ENCODE measurements at regions not wholly inside any gene's neighbourhood (a gene's known extent, or its start where the extent isn't known, plus 50 kb on each side); places are given as distances from the start of the nearest gene placed in this dataset.
"Not testable (repeated sequence)": the region's sequence is repeated elsewhere in the genome, so short reads cannot be mapped to it uniquely, and the experiment has no call there.

DNA sequence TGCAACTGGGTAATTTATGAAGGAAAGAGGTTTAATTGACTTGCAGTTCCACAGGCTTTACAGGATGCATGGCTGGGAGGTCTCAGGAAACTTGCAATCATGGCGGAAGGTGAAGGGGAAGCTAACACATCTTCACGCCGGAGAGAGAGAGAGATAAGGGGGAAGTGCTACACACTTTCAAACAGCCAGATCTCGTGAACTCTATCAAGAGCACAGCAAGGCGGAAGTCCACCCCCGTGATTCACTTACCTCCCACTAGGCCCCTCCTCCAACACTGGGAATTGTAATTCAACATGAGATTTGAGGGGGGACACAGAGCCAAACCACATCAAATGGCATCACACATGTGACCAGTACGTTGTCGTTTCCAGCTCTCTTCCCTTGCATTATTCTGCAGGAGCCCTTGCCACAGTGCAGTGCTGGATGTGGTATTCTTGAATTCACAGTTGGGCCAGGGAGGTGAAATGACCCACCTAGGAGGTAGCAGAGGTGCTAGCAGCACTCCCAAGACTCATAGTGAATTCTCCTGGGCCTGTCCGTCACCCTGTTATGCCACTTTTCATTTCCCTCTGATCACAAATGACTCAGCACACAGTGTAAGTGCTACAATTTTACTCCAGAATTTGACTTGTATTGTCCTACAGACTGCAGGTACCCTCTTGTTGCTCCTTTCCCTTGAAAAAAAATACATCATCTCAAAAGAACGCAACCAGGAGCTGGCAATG lies 179.2 kb upstream of the PLGLB2 start:
- not testable (repeated sequence) for H3K36me3 ChIP-seq (ENCODE audit: control insufficient read depth in 1 of 2, insufficient read depth in 2 of 2, low read length in 2 of 2); H3K9me3 ChIP-seq (ENCODE audit: control insufficient read depth in 1 of 2, low read length in 2 of 2); H3K27ac ChIP-seq (ENCODE audit: low read length)

DNA sequence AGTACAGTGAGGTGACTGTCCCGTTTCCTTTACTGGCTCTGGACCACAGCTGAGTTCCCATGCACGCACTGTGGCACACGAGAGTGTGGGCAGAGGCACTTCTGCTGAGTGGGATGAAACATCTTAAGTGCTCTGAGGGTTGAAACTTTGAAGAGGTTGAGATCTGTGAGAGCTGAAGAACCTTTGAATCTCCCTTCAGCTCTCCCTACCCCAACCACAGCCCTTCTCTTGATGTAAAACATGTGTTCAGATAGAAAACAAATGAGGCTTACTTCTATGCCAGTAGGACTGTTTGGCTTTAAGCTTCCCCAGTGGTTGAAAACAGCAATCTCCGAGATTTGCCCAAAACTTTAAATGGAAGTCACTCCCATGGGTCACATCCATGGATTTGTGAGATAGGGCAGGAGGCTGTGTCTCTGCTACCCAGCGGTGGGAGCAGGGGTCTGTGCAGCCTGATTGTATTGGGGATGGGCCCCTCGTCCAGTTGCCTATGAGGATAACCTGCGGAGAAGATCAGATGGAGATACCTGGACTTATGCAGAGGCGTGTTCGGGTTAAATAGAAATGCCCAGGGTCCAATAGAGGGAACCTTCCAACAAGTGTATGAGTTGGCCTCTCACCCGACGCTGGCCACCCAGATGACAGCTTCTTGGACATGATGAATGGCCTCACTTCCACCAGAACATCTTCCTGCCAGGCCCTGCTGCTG lies 178.0 kb upstream of the PLGLB2 start:
- not testable (repeated sequence) for H3K27me3 ChIP-seq (ENCODE audit: low read depth, low read length); H3K9me3 ChIP-seq (ENCODE audit: control insufficient read depth in 1 of 2, low read length in 2 of 2); H3K36me3 ChIP-seq (ENCODE audit: control insufficient read depth in 1 of 2, insufficient read depth in 2 of 2, low read length in 2 of 2); H3K4me3 ChIP-seq (ENCODE audit: low read depth in 1 of 2, low read length in 2 of 2); H3K27ac ChIP-seq (ENCODE audit: low read length); H3K4me1 ChIP-seq (ENCODE audit: control insufficient read depth in 1 of 2, insufficient read depth in 2 of 2, low read length in 2 of 2)

More for the DNA sequence above, 179.2 kb upstream of the PLGLB2 start:
- H3K4me1 ChIP-seq (ENCODE audit: control insufficient read depth in 1 of 2, insufficient read depth in 2 of 2, low read length in 2 of 2); H3K4me3 ChIP-seq (ENCODE audit: low read depth in 1 of 2, low read length in 2 of 2); H3K27me3 ChIP-seq (ENCODE audit: low read depth, low read length): not testable (repeated sequence)

DNA sequence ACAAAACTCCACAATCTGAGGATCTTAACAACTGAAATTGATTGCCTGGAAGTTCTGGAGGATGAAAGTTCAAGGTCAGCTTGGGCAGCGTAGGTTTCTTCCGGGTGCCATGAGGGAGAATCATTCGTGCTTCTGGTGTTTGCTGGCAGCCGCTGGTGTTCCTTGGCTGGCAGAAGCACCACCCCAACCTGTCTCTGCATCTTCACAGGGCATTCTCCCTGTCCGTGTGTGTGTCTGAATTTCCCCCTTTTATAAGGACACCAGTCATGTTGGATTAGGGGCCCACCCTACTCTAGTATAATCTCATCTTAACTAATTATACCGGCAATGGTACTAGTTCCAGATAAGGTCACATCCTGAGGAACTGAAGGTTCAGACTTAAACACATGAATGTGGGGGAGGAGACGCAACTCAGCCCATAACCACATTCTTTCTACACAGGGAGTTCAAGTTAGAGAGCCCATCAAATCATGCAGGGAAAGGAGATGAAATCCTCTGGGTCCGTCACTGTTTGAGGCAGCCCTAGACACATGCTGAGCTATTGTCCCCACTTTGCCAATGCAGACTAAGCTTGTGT lies 175.9 kb upstream of the PLGLB2 start:
- not testable (repeated sequence) for H3K4me3 ChIP-seq (ENCODE audit: low read depth in 1 of 2, low read length in 2 of 2); H3K27ac ChIP-seq (ENCODE audit: low read length); H3K9me3 ChIP-seq (ENCODE audit: control insufficient read depth in 1 of 2, low read length in 2 of 2); H3K4me1 ChIP-seq (ENCODE audit: control insufficient read depth in 1 of 2, insufficient read depth in 2 of 2, low read length in 2 of 2); H3K27me3 ChIP-seq (ENCODE audit: low read depth, low read length); H3K36me3 ChIP-seq (ENCODE audit: control insufficient read depth in 1 of 2, insufficient read depth in 2 of 2, low read length in 2 of 2)

DNA sequence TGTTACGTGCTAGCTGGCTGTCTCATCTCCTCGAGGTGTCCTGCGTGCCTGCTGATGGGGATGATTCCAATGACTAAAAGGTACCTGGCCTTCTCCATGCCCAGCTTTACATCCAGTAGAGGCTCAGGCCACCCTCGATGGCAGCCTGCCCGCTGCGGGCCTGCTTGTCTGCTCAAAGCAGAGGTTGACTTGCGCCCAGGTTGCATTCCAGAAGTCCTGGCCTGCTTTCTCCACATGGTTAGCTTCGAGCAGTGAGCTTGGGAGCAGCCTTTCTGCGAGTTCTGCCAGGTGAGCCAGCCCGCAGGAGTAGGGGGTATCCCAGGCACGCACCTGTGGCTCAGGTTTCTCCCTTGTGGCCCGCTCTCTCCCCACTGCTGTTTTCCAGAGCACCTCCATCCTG lies 175.0 kb upstream of the PLGLB2 start:
- not testable (repeated sequence) for H3K27me3 ChIP-seq (ENCODE audit: low read depth, low read length); H3K9me3 ChIP-seq (ENCODE audit: control insufficient read depth in 1 of 2, low read length in 2 of 2); H3K27ac ChIP-seq (ENCODE audit: low read length); H3K36me3 ChIP-seq (ENCODE audit: control insufficient read depth in 1 of 2, insufficient read depth in 2 of 2, low read length in 2 of 2); H3K4me1 ChIP-seq (ENCODE audit: control insufficient read depth in 1 of 2, insufficient read depth in 2 of 2, low read length in 2 of 2); H3K4me3 ChIP-seq (ENCODE audit: low read depth in 1 of 2, low read length in 2 of 2)

DNA sequence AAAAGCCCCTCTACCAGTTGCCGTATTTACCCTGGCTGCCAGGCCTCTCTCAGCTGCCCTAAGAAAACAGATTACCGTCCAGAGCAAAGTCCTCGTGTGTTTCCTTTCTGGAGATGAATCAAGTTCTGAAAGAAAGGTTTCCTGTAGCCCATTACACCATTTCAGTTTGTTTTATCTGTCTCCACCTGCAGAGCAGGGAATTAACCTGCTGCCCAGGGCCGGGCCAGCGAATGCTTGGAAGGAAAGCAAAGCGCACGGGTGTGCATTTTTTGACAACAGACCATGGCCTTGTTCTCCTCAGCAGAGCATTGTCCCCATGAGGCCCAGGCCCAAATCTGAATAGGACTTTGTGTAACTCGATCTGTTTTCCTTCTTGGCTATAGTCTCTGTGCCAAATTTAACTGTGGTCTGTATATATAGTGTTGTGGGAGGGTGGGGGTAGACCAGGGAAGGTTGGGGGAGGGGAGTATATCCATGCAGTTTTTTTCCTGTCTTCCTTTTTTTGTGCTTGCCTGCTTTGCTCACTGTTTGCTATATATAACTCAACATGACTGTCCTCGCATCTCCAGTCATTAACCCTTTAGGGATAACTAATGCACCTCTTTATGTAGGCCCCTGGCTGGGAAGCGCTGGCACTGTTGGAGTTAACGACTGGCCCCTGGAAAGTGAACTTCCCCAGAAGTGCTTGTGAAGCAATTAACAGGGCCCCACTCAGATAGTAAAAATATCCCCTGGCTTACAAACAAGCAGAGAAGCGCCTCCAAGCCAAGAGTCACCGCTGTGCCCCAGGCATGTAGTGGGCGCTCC lies 174.3 kb upstream of the PLGLB2 start:
- H3K36me3 ChIP-seq (ENCODE audit: control insufficient read depth in 1 of 2, insufficient read depth in 2 of 2, low read length in 2 of 2); H3K27ac ChIP-seq (ENCODE audit: low read length): not testable (repeated sequence)

DNA sequence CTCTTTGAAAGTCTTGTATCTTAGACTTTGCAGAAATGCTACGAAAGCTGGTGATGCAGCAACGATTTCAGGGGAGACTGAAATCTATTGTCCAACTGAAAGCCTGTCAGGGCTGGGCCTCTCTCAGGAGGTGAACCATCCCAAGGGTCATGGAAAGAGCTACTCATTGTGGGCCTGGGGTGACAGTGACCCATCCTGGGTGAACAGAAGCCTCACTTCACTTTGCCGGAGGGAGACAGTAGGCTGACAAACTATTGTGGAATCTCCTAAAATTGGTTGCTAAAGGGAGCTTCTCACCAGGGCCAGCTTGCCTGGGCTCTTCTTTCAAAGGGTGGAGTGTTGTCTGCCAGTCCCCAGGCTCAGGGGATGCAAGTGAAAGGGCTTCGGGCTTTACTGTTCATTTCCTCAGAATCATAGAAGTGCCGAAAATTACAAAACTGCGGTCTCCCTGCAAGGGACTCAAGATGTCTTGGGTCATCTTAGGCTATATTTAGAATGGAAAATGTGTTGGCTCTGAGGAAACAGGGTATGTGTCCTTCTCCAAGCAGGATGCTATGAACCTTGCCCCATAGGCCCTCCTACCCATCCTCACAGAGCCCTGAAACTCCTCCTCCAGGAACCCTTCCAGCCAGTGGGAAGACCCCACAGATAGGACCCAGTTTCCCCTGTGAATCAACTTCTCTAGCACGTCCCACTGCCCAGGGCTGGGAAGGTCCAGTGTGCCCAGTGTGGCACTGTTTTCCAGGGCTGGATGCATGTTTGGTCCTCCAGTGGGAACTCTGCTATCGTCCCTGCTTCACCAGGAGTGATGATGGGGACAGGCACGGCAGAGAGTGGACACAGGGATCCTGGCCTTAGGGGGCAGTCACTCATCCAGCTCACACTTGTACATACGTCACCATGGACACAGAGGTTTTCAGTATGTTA lies 173.4 kb upstream of the PLGLB2 start:
- not testable (repeated sequence) for H3K4me3 ChIP-seq (ENCODE audit: low read depth in 1 of 2, low read length in 2 of 2); H3K36me3 ChIP-seq (ENCODE audit: control insufficient read depth in 1 of 2, insufficient read depth in 2 of 2, low read length in 2 of 2); H3K4me1 ChIP-seq (ENCODE audit: control insufficient read depth in 1 of 2, insufficient read depth in 2 of 2, low read length in 2 of 2); H3K27ac ChIP-seq (ENCODE audit: low read length); H3K9me3 ChIP-seq (ENCODE audit: control insufficient read depth in 1 of 2, low read length in 2 of 2); H3K27me3 ChIP-seq (ENCODE audit: low read depth, low read length)

More for the DNA sequence above, 174.3 kb upstream of the PLGLB2 start:
- not testable (repeated sequence) for H3K9me3 ChIP-seq (ENCODE audit: control insufficient read depth in 1 of 2, low read length in 2 of 2); H3K27me3 ChIP-seq (ENCODE audit: low read depth, low read length); H3K4me3 ChIP-seq (ENCODE audit: low read depth in 1 of 2, low read length in 2 of 2); H3K4me1 ChIP-seq (ENCODE audit: control insufficient read depth in 1 of 2, insufficient read depth in 2 of 2, low read length in 2 of 2)

DNA sequence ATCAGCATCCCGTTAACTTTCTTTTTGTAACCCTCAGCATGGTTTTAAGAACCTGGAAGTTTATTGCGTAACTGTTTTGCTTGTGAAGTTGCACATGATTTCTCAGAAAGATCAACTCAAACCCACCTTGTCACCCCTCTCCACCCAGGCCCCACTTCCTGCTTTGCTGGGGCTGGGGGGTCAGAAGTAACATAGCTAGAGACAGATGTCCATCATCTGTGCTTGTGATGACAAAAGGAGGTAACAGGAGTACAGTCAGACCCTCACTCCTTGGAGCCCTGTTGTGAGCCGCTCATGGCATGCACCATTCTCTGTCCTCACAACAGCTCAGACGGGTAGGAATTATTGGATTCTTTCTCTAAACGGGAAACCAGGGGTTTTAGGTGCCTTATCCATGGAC lies 172.7 kb upstream of the PLGLB2 start:
- H3K36me3 ChIP-seq (ENCODE audit: control insufficient read depth in 1 of 2, insufficient read depth in 2 of 2, low read length in 2 of 2); H3K4me3 ChIP-seq (ENCODE audit: low read depth in 1 of 2, low read length in 2 of 2); H3K4me1 ChIP-seq (ENCODE audit: control insufficient read depth in 1 of 2, insufficient read depth in 2 of 2, low read length in 2 of 2); H3K27me3 ChIP-seq (ENCODE audit: low read depth, low read length); H3K9me3 ChIP-seq (ENCODE audit: control insufficient read depth in 1 of 2, low read length in 2 of 2); H3K27ac ChIP-seq (ENCODE audit: low read length): not testable (repeated sequence)

DNA sequence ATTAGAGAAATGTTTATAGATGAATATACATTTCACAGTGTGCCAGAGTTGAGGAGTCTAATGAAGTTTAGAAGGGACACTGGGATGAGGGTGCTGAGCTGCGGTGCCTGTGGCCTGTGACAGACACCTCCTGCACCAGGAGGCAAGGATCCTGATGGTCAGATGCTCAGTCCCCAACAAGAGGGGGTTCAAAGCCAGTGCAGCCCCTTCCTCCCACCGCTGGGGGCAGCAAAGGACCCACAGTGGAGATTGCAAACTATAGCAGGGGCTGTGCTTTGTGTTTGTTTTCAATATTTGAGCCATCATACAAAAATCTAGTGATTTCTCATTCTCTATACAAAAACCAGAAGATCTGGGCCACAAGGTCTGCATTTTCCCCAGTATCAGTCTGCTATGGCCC lies 170.5 kb upstream of the PLGLB2 start:
- H3K27ac ChIP-seq (ENCODE audit: low read length); H3K4me3 ChIP-seq (ENCODE audit: low read depth in 1 of 2, low read length in 2 of 2); H3K27me3 ChIP-seq (ENCODE audit: low read depth, low read length); H3K36me3 ChIP-seq (ENCODE audit: control insufficient read depth in 1 of 2, insufficient read depth in 2 of 2, low read length in 2 of 2); H3K4me1 ChIP-seq (ENCODE audit: control insufficient read depth in 1 of 2, insufficient read depth in 2 of 2, low read length in 2 of 2); H3K9me3 ChIP-seq (ENCODE audit: control insufficient read depth in 1 of 2, low read length in 2 of 2): not testable (repeated sequence)

DNA sequence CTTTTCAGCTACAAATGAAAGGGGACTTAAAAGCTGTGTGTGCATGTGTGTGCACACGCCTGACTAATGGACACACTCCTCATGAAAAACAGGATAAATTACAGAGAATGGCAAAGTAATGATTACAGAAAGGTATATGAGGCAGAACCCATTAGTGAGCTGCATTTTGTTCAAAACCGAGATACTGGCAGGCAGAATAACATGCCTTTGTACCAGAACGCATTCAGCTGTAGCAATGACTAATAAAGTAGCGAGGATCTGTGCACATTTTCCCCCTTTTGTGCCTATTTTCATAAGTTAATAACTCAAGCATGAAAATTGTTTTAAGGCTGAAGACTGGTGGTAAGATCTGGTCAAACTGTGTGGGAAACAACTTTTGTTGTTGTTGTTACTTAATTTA lies 165.7 kb upstream of the PLGLB2 start:
- not testable (repeated sequence) for H3K9me3 ChIP-seq (ENCODE audit: control insufficient read depth in 1 of 2, low read length in 2 of 2); H3K27me3 ChIP-seq (ENCODE audit: low read depth, low read length); H3K27ac ChIP-seq (ENCODE audit: low read length); H3K4me1 ChIP-seq (ENCODE audit: control insufficient read depth in 1 of 2, insufficient read depth in 2 of 2, low read length in 2 of 2); H3K4me3 ChIP-seq (ENCODE audit: low read depth in 1 of 2, low read length in 2 of 2); H3K36me3 ChIP-seq (ENCODE audit: control insufficient read depth in 1 of 2, insufficient read depth in 2 of 2, low read length in 2 of 2)

DNA sequence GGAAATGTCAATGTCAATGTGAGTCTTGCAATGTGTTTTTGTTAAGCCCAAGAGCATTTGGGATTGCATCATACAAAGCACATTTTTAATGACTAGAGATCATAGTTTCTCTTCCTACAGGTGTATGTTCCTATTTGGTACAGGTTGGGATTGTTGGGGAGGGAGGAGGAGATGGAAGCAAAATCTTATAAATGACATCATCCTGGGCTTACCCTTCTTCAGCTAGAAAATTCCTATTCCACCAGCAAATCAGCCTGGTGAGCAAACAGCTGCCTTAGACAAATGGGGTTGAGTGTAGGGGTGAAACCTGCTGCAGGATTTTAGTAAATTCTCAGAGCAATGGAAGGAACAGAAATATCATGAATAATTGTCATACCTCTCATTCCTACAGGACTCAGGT lies 165.3 kb upstream of the PLGLB2 start:
- not testable (repeated sequence) for H3K27me3 ChIP-seq (ENCODE audit: low read depth, low read length); H3K27ac ChIP-seq (ENCODE audit: low read length); H3K4me3 ChIP-seq (ENCODE audit: low read depth in 1 of 2, low read length in 2 of 2); H3K9me3 ChIP-seq (ENCODE audit: control insufficient read depth in 1 of 2, low read length in 2 of 2); H3K36me3 ChIP-seq (ENCODE audit: control insufficient read depth in 1 of 2, insufficient read depth in 2 of 2, low read length in 2 of 2); H3K4me1 ChIP-seq (ENCODE audit: control insufficient read depth in 1 of 2, insufficient read depth in 2 of 2, low read length in 2 of 2)

DNA sequence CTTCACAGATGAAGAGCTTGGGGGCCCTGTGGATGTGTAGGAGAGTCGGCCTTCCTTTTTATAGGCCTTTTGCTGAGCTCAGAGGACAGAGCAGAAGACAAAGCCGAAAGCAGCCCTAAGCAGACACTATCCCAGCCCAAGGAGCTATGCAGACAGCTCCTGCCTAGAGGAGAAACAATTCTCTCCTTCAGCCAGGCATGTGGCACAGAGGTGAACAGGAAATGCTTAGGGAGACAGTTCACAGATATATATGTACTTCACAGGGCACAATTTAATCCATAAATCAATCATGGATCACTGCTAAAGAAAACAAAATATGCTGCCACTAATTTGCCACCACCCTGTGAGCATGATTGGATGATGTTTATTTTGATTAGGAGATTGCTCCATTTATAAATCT lies 164.5 kb upstream of the PLGLB2 start:
- not testable (repeated sequence) for H3K4me1 ChIP-seq (ENCODE audit: control insufficient read depth in 1 of 2, insufficient read depth in 2 of 2, low read length in 2 of 2); H3K36me3 ChIP-seq (ENCODE audit: control insufficient read depth in 1 of 2, insufficient read depth in 2 of 2, low read length in 2 of 2); H3K9me3 ChIP-seq (ENCODE audit: control insufficient read depth in 1 of 2, low read length in 2 of 2); H3K27me3 ChIP-seq (ENCODE audit: low read depth, low read length); H3K27ac ChIP-seq (ENCODE audit: low read length); H3K4me3 ChIP-seq (ENCODE audit: low read depth in 1 of 2, low read length in 2 of 2)
